ENCODE measurements at regions not wholly inside any gene's neighbourhood (a gene's known extent, or its start where the extent isn't known, plus 50 kb on each side); places are given as distances from the start of the nearest gene placed in this dataset.

DNA sequence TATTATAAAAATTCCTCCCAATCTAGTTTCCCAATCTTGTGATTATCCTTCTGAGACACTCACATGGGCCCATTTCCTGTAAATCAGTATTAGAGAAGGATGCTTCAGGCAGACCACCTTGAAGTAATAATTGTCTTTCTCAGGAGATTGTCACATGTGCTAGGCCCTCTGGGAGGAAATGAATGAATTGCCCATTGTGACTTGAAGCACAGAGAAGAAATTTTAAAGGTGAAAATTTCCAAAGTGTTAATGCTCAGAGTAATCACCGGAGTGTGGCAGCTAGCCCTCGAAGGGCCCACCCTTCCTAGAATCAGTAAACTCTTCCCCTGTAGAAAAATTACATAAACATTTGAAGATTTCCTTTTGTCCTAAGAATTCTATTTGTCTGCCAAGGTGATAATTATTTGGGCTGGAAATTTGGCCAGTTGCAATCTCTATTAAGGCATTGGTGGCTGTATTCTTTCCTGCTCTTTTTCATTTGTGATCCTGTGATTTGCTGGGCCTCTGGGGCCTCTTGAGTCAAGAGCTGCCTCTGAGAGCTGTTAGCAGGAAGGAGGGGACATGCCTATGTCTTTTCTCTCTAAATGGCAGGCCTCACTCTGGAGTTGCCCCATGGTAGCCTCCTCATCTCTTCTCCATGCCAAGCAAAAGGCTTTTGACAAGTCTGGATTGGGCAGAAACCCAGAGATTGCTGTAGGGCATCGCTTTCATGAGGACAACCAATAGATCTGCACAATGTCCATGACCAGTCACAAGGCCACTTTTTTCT lies 371.5 kb upstream of the ACTBL2 start (continued):
- TF ChIP-seq ZBTB33 (IDR thresholded peaks at IDR 0.05; ENCODE audit: borderline replicate concordance, low read depth) = no peak

DNA sequence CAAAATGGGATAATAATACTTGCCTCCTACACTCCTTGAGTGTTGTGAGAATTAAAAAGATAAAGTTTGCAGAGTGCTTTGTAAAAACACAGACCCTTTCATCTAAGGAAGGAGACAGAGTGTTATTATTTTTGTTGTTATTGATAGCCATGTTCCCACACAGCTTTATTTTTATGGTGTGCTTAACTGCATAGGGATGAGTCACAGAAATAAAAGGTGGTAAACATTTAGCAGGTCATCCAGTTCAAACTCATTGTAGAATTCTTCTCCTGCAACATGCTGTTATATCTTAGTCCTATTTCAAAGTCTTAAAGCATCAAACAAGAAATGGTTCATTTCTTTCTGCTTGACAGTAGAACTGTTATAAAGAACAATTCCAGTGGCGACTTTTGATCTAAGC lies 367.5 kb upstream of the ACTBL2 start:
- H3K79me2 ChIP-seq (ENCODE audit: insufficient read depth) = no peaks in the 10 kb centered on the region
- H3K36me3 ChIP-seq (replicated peaks in 1 of 2; ENCODE audit: control insufficient read depth in 1 of 2, insufficient read depth in 2 of 2, low read length in 1 of 2) = no peaks in the 10 kb centered on the region
- no peaks in the 10 kb centered on the region for H3K27me3 ChIP-seq (ENCODE audit: insufficient read depth)
- 95% methylated on average over 1 of the region's 1 CpG for WGBS (ENCODE audit: low lambda C conversion rate)
- DNase-seq = no peak
- ChIA-PET POLR2A (no interaction called here), CTCF (interaction anchor here (0.6 kb wide), 1 partner anchor 350 kb away, joined by 4 read pairs; no protein-coding TSS in a partner anchor)
- no peaks in the 10 kb centered on the region for H4K20me1 ChIP-seq (ENCODE audit: insufficient read depth)
- no peaks in the 10 kb centered on the region for H3K4me1 ChIP-seq (ENCODE audit: control insufficient read depth in 1 of 2, insufficient read depth in 2 of 2, low read depth in 1 of 2, low read length in 1 of 2)
- no peak overlapping the region for H3K27ac ChIP-seq (ENCODE audit: low read depth in 2 of 2, low read length in 1 of 2)
- no peak overlapping the region for H3K4me2 ChIP-seq
- no peaks in the 10 kb centered on the region for H3K9me3 ChIP-seq
- no peak overlapping the region for H3K9ac ChIP-seq
- no peaks in the 10 kb centered on the region for H3K9me2 ChIP-seq
- H2AFZ ChIP-seq (ENCODE audit: low read depth) = no peak overlapping the region
- no peak overlapping the region for H3K4me3 ChIP-seq (ENCODE audit: low read depth in 2 of 2, low read length in 1 of 2)
- no peaks in the 10 kb centered on the region for H3F3A ChIP-seq (replicated peaks; ENCODE audit: insufficient read depth)
- TF ChIP-seq TCF12 (IDR thresholded peaks at IDR 0.05) (no peak), FOSL2 (IDR thresholded peaks at IDR 0.05; ENCODE audit: borderline replicate concordance, low read depth) (no peak), FOXM1 (IDR thresholded peaks at IDR 0.05; ENCODE audit: low read depth) (no peak), ELF1 (IDR thresholded peaks at IDR 0.05) (no peak), NRF1 (IDR thresholded peaks at IDR 0.05; ENCODE audit: low read depth, low read length) (no peak), GABPA (IDR thresholded peaks at IDR 0.05; ENCODE audit: low read depth) (no peak), TAF1 (IDR thresholded peaks at IDR 0.05; ENCODE audit: borderline replicate concordance, low read depth, low read length) (no peak), POLR2AphosphoS5 (IDR thresholded peaks at IDR 0.05; ENCODE audit: low read depth, low read length) (no peak), ZBTB33 (IDR thresholded peaks at IDR 0.05; ENCODE audit: borderline replicate concordance, low read depth) (no peak), EZH2phosphoT487 (IDR thresholded peaks at IDR 0.05; ENCODE audit: borderline replicate concordance, low read depth) (no peak), CHD2 (IDR thresholded peaks at IDR 0.05; ENCODE audit: low read length, partially characterized antibody) (no peak), EP300 (IDR thresholded peaks at IDR 0.05; ENCODE audit: borderline replicate concordance in 1 of 2, low read depth in 1 of 2, low read length in 1 of 2) (no peak), FOXJ3 (CRISPR knock-in tag; IDR thresholded peaks at IDR 0.05) (no peak), MXI1 (IDR thresholded peaks at IDR 0.05; ENCODE audit: low read depth, low read length) (no peak), RXRA (IDR thresholded peaks at IDR 0.05; ENCODE audit: borderline replicate concordance, low read depth) (no peak), GATA2 (CRISPR knock-in tag; IDR thresholded peaks at IDR 0.05) (no peak)
- TF ChIP-seq, protein P1, sequence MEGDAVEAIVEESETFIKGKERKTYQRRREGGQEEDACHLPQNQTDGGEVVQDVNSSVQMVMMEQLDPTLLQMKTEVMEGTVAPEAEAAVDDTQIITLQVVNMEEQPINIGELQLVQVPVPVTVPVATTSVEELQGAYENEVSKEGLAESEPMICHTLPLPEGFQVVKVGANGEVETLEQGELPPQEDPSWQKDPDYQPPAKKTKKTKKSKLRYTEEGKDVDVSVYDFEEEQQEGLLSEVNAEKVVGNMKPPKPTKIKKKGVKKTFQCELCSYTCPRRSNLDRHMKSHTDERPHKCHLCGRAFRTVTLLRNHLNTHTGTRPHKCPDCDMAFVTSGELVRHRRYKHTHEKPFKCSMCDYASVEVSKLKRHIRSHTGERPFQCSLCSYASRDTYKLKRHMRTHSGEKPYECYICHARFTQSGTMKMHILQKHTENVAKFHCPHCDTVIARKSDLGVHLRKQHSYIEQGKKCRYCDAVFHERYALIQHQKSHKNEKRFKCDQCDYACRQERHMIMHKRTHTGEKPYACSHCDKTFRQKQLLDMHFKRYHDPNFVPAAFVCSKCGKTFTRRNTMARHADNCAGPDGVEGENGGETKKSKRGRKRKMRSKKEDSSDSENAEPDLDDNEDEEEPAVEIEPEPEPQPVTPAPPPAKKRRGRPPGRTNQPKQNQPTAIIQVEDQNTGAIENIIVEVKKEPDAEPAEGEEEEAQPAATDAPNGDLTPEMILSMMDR (IDR thresholded peaks at IDR 0.05) = no peak
- TF ChIP-seq, protein P2, sequence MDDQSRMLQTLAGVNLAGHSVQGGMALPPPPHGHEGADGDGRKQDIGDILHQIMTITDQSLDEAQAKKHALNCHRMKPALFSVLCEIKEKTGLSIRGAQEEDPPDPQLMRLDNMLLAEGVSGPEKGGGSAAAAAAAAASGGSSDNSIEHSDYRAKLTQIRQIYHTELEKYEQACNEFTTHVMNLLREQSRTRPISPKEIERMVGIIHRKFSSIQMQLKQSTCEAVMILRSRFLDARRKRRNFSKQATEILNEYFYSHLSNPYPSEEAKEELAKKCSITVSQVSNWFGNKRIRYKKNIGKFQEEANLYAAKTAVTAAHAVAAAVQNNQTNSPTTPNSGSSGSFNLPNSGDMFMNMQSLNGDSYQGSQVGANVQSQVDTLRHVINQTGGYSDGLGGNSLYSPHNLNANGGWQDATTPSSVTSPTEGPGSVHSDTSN (IDR thresholded peaks at IDR 0.05) = no peak
